ENCODE measurements at regions not wholly inside any gene's neighbourhood (a gene's known extent, or its start where the extent isn't known, plus 50 kb on each side); places are given as distances from the start of the nearest gene placed in this dataset.

GRCh38 chr10:5310914-5311313, 53.9 kb upstream of the UCN3 start:
- DNase-seq (ENCODE audit: low read depth): no peak

DNA sequence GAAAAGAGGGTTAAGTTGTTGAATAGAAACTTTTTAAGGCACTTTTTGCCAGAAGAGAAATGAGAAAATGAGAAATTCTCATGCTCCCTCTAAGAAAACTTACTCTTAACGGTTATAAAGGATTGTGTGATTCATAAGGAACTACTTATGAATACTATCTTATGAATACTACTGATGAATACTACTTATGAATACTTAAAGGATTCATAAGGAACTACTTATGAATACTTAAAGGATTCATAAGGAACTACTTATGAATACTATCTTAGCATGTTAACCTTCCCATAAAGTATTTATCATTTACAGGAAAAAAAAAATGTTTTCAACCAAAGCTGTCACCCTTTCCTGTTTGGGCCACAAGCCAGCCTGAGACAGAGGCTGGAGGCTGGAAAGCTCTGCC, 53.1 kb upstream of the UCN3 start:
- DNase-seq (ENCODE audit: low read depth): no peak

DNA sequence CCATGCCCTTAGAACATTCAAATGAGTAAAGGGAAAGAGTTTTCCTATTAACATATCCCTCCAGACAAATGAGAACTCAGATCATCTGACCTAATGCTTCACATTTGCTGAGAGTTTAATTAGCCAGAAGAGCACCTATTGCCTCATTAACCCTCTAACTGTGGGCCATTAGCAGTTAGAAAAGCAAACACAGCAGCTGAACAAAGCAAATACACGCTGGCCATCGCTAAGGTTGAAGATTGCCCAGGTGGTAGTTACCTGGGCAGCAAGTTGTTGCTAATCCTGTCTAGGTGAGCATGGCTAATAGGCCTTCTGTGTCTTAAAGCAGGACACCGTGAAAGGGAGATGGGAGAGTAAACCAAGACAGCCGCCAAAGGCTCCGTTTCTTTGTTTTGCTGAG, 49.9 kb upstream of the UCN3 start:
- DNase-seq (ENCODE audit: low read depth): no peak

Data from activated T-cell treated with anti-CD3 and anti-CD28 coated beads for 24 hours (primary cell).